ENCODE measurements at regions not wholly inside any gene's neighbourhood (a gene's known extent, or its start where the extent isn't known, plus 50 kb on each side); places are given as distances from the start of the nearest gene placed in this dataset.

- Mint-ChIP-seq H3K27ac (no peak overlapping the region), H3K4me1 (ENCODE audit: low read depth) (no peaks in the 10 kb centered on the region), H3K27me3 (no peaks in the 10 kb centered on the region), H3K9me3 (no peaks in the 10 kb centered on the region), H3K4me3 (no peak overlapping the region), H3K36me3 (ENCODE audit: low read depth) (no peaks in the 10 kb centered on the region)
- ATAC-seq (ENCODE audit: poor library complexity) (no peak), DNase-seq (no peak)
- no peaks in the 10 kb centered on the region for H3K9me3 ChIP-seq (ENCODE audit: control insufficient read depth in 1 of 2, insufficient read depth in 1 of 2, low read length in 2 of 2)
- no peaks in the 10 kb centered on the region for H3K27me3 ChIP-seq (ENCODE audit: control insufficient read depth in 1 of 2, insufficient read depth in 2 of 2, low read length in 2 of 2)
- intact Hi-C loops (cut with DNase I, micrococcal nuclease), result no loop called here
- TF ChIP-seq CTCF (IDR thresholded peaks at IDR 0.05), result no peak
- ChIA-PET POLR2A (no interaction called here), CTCF (no interaction called here)
- H3K36me3 ChIP-seq (ENCODE audit: insufficient read depth, low read length), result no peaks in the 10 kb centered on the region
- H3K27ac ChIP-seq (ENCODE audit: low read depth in 1 of 2, low read length in 2 of 2), result no peak overlapping the region
- no peak overlapping the region for H3K4me3 ChIP-seq (ENCODE audit: low read length)
- no peaks in the 10 kb centered on the region for H3K4me1 ChIP-seq (ENCODE audit: insufficient read depth, low read length)
Observed at GRCh38 chr3:117545484-117545883, 835.9 kb downstream of the TUSC7 start.

- no peak for TF ChIP-seq CTCF (IDR thresholded peaks at IDR 0.05)
- Mint-ChIP-seq H3K4me3 (no peak overlapping the region), H3K27ac (no peak overlapping the region), H3K4me1 (ENCODE audit: low read depth) (no peaks in the 10 kb centered on the region), H3K36me3 (ENCODE audit: low read depth) (no peaks in the 10 kb centered on the region), H3K9me3 (peaks cover 2% of the 10 kb centered on the region), H3K27me3 (no peaks in the 10 kb centered on the region)
- CTCF ChIA-PET, result no interaction called here
- Histone ChIP-seq H3K36me3 (ENCODE audit: insufficient read depth, low read length) (no peaks in the 10 kb centered on the region), H3K27ac (ENCODE audit: low read depth in 1 of 2, low read length in 2 of 2) (no peak overlapping the region), H3K4me1 (ENCODE audit: insufficient read depth, low read length) (no peaks in the 10 kb centered on the region), H3K4me3 (ENCODE audit: low read length) (no peak overlapping the region), H3K9me3 (ENCODE audit: control insufficient read depth in 1 of 2, insufficient read depth in 1 of 2, low read length in 2 of 2) (peaks cover 0 to 5% of the 10 kb centered on the region in 2 experiments), H3K27me3 (ENCODE audit: control insufficient read depth in 1 of 2, insufficient read depth in 2 of 2, low read length in 2 of 2) (no peaks in the 10 kb centered on the region)
- POLR2A ChIA-PET, result no interaction called here
- intact Hi-C loops (cut with DNase I, micrococcal nuclease), result no loop called here
- ATAC-seq (ENCODE audit: poor library complexity) (no peak), DNase-seq (no peak)
Observed at GRCh38 chr3:117547956-117548550, 838.5 kb downstream of the TUSC7 start.

GRCh38 chr3:117548600-117548999, 839.0 kb downstream of the TUSC7 start:
- no peaks in the 10 kb centered on the region for H3K27me3 ChIP-seq (ENCODE audit: control insufficient read depth in 1 of 2, insufficient read depth in 2 of 2, low read length in 2 of 2)
- H3K27ac Mint-ChIP-seq, result no peak overlapping the region
- ATAC-seq (ENCODE audit: poor library complexity), result no peak
- H3K4me1 ChIP-seq (ENCODE audit: insufficient read depth, low read length), result no peaks in the 10 kb centered on the region
- no peaks in the 10 kb centered on the region for H3K36me3 Mint-ChIP-seq (ENCODE audit: low read depth)
- no peak overlapping the region for H3K27ac ChIP-seq (ENCODE audit: low read depth in 1 of 2, low read length in 2 of 2)
- H3K4me1 Mint-ChIP-seq (ENCODE audit: low read depth), result no peaks in the 10 kb centered on the region
- H3K9me3 ChIP-seq (ENCODE audit: control insufficient read depth in 1 of 2, insufficient read depth in 1 of 2, low read length in 2 of 2), result peaks cover 0 to 5% of the 10 kb centered on the region in 2 experiments
- TF ChIP-seq CTCF (IDR thresholded peaks at IDR 0.05), result no peak
- POLR2A ChIA-PET, result no interaction called here
- peaks cover 2% of the 10 kb centered on the region for H3K9me3 Mint-ChIP-seq
- no peaks in the 10 kb centered on the region for H3K36me3 ChIP-seq (ENCODE audit: insufficient read depth, low read length)
- DNase-seq, result no peak
- CTCF ChIA-PET, result no interaction called here
- no peaks in the 10 kb centered on the region for H3K27me3 Mint-ChIP-seq
- no peak overlapping the region for H3K4me3 ChIP-seq (ENCODE audit: low read length)
- intact Hi-C loops (cut with DNase I, micrococcal nuclease), result no loop called here
- no peak overlapping the region for H3K4me3 Mint-ChIP-seq

Data from CD4-positive, alpha-beta T cell (primary cell).